ENCODE measurements at regions not wholly inside any gene's neighbourhood (a gene's known extent, or its start where the extent isn't known, plus 50 kb on each side); places are given as distances from the start of the nearest gene placed in this dataset.
A peak's percentile ranks its signal among the peaks of the same experiment; 100 is the strongest.
"Not testable (repeated sequence)": the region's sequence is repeated elsewhere in the genome, so short reads cannot be mapped to it uniquely, and the experiment has no call there.

GRCh38 chr5:158456756-158457155 lies 597.8 kb upstream of the CLINT1 start:
- Mint-ChIP-seq H3K27ac (no peak overlapping the region), H3K9me3 (no peaks in the 10 kb centered on the region), H3K36me3 (ENCODE audit: low read depth) (no peaks in the 10 kb centered on the region), H3K4me1 (no peaks in the 10 kb centered on the region), H3K27me3 (peaks cover 4% of the 10 kb centered on the region), H3K4me3 (no peak overlapping the region)
- ATAC-seq (replicated peaks) = peak; percentile 49

GRCh38 chr5:158456241-158456640 lies 597.3 kb upstream of the CLINT1 start:
- ATAC-seq (replicated peaks) = no peak

GRCh38 chr5:158451993-158452672 lies 593.2 kb upstream of the CLINT1 start:
- no peaks in the 10 kb centered on the region for H3K9me3 Mint-ChIP-seq
- no peak for ATAC-seq (replicated peaks)
- H3K36me3 Mint-ChIP-seq (ENCODE audit: low read depth) = no peaks in the 10 kb centered on the region

More at GRCh38 chr5:158456241-158456640, 597.3 kb upstream of the CLINT1 start:
- H3K4me3 Mint-ChIP-seq = no peak overlapping the region
- no peaks in the 10 kb centered on the region for H3K36me3 Mint-ChIP-seq (ENCODE audit: low read depth)
- H3K4me1 Mint-ChIP-seq = no peaks in the 10 kb centered on the region
- H3K9me3 Mint-ChIP-seq = no peaks in the 10 kb centered on the region
- H3K27me3 Mint-ChIP-seq = peaks cover 4% of the 10 kb centered on the region
- no peak overlapping the region for H3K27ac Mint-ChIP-seq

GRCh38 chr5:158451203-158451992 lies 592.5 kb upstream of the CLINT1 start:
- Mint-ChIP-seq H3K9me3 (no peaks in the 10 kb centered on the region), H3K27ac (no peak overlapping the region), H3K4me1 (no peaks in the 10 kb centered on the region), H3K36me3 (ENCODE audit: low read depth) (no peaks in the 10 kb centered on the region), H3K4me3 (no peak overlapping the region), H3K27me3 (peaks cover 9% of the 10 kb centered on the region)
- no peak for ATAC-seq (replicated peaks)

More at GRCh38 chr5:158451993-158452672, 593.2 kb upstream of the CLINT1 start:
- no peak overlapping the region for H3K27ac Mint-ChIP-seq
- no peak overlapping the region for H3K4me3 Mint-ChIP-seq
- peaks cover 11% of the 10 kb centered on the region for H3K27me3 Mint-ChIP-seq
- H3K4me1 Mint-ChIP-seq = no peaks in the 10 kb centered on the region

GRCh38 chr5:158450751-158451171 lies 591.8 kb upstream of the CLINT1 start:
- no peaks in the 10 kb centered on the region for H3K36me3 Mint-ChIP-seq (ENCODE audit: low read depth)
- peaks cover 2% of the 10 kb centered on the region for H3K9me3 Mint-ChIP-seq
- no peak overlapping the region for H3K27ac Mint-ChIP-seq
- H3K4me1 Mint-ChIP-seq = no peaks in the 10 kb centered on the region
- ATAC-seq (replicated peaks) = no peak
- peaks cover 9% of the 10 kb centered on the region for H3K27me3 Mint-ChIP-seq
- H3K4me3 Mint-ChIP-seq = no peak overlapping the region

- Mint-ChIP-seq H3K9me3 (peaks cover 10% of the 10 kb centered on the region), H3K27me3 (peaks cover 12% of the 10 kb centered on the region)
- H3K27ac Mint-ChIP-seq; ATAC-seq (replicated peaks); H3K4me1 Mint-ChIP-seq; H3K36me3 Mint-ChIP-seq (ENCODE audit: low read depth); H3K4me3 Mint-ChIP-seq: not testable (repeated sequence)
Observed at GRCh38 chr5:158446761-158447160, 587.8 kb upstream of the CLINT1 start.

- H3K36me3 Mint-ChIP-seq (ENCODE audit: low read depth); H3K9me3 Mint-ChIP-seq; H3K4me3 Mint-ChIP-seq; ATAC-seq (replicated peaks); H3K27ac Mint-ChIP-seq; H3K27me3 Mint-ChIP-seq: not testable (repeated sequence)
- H3K4me1 Mint-ChIP-seq = peaks cover 12% of the 10 kb centered on the region
Observed at GRCh38 chr5:158439204-158439603, 580.3 kb upstream of the CLINT1 start.

GRCh38 chr5:158436271-158437065 lies 577.5 kb upstream of the CLINT1 start:
- ATAC-seq (replicated peaks) = peak; percentile 20
- no peaks in the 10 kb centered on the region for H3K36me3 Mint-ChIP-seq (ENCODE audit: low read depth)
- peaks cover 3% of the 10 kb centered on the region for H3K9me3 Mint-ChIP-seq
- H3K4me3 Mint-ChIP-seq = no peak overlapping the region
- peaks cover 12% of the 10 kb centered on the region for H3K4me1 Mint-ChIP-seq
- H3K27ac Mint-ChIP-seq = peak overlapping the region; percentile 20
- H3K27me3 Mint-ChIP-seq = no peaks in the 10 kb centered on the region

GRCh38 chr5:158435161-158435616 lies 576.2 kb upstream of the CLINT1 start:
- H3K36me3 Mint-ChIP-seq (ENCODE audit: low read depth) = no peaks in the 10 kb centered on the region
- ATAC-seq (replicated peaks) = peak; percentile 91
- H3K4me3 Mint-ChIP-seq = peak overlapping the region; percentile 70
- H3K27ac Mint-ChIP-seq = peak overlapping the region; percentile 26
- peaks cover 12% of the 10 kb centered on the region for H3K4me1 Mint-ChIP-seq
- peaks cover 3% of the 10 kb centered on the region for H3K9me3 Mint-ChIP-seq
- H3K27me3 Mint-ChIP-seq = no peaks in the 10 kb centered on the region

- no peaks in the 10 kb centered on the region for H3K36me3 Mint-ChIP-seq (ENCODE audit: low read depth)
- no peaks in the 10 kb centered on the region for H3K27me3 Mint-ChIP-seq
- peak; percentile 24 for ATAC-seq (replicated peaks)
- H3K4me1 Mint-ChIP-seq = peaks cover 12% of the 10 kb centered on the region
- peak overlapping the region; percentile 26 for H3K27ac Mint-ChIP-seq
- H3K9me3 Mint-ChIP-seq = peaks cover 3% of the 10 kb centered on the region
- H3K4me3 Mint-ChIP-seq = peak overlapping the region; percentile 70
Observed at GRCh38 chr5:158434749-158435148, 575.8 kb upstream of the CLINT1 start.

GRCh38 chr5:158433634-158434033 lies 574.7 kb upstream of the CLINT1 start:
- Mint-ChIP-seq H3K9me3 (peaks cover 3% of the 10 kb centered on the region), H3K4me3 (no peak overlapping the region), H3K36me3 (ENCODE audit: low read depth) (no peaks in the 10 kb centered on the region), H3K27me3 (no peaks in the 10 kb centered on the region), H3K4me1 (peaks cover 12% of the 10 kb centered on the region), H3K27ac (peak overlapping the region; percentile 26)
- ATAC-seq (replicated peaks) = no peak

- Mint-ChIP-seq H3K4me3 (no peak overlapping the region), H3K27ac (no peak overlapping the region), H3K27me3 (no peaks in the 10 kb centered on the region), H3K4me1 (peaks cover 12% of the 10 kb centered on the region), H3K9me3 (peaks cover 3% of the 10 kb centered on the region), H3K36me3 (ENCODE audit: low read depth) (no peaks in the 10 kb centered on the region)
- no peak for ATAC-seq (replicated peaks)
Observed at GRCh38 chr5:158431369-158432029, 572.6 kb upstream of the CLINT1 start.

GRCh38 chr5:158430798-158431167 lies 571.8 kb upstream of the CLINT1 start:
- Mint-ChIP-seq H3K4me3 (no peak overlapping the region), H3K4me1 (peaks cover 6% of the 10 kb centered on the region), H3K27ac (no peak overlapping the region), H3K36me3 (ENCODE audit: low read depth) (no peaks in the 10 kb centered on the region), H3K27me3 (no peaks in the 10 kb centered on the region), H3K9me3 (peaks cover 3% of the 10 kb centered on the region)
- no peak for ATAC-seq (replicated peaks)

GRCh38 chr5:158430166-158430797 lies 571.3 kb upstream of the CLINT1 start:
- H3K4me3 Mint-ChIP-seq = no peak overlapping the region
- H3K27me3 Mint-ChIP-seq = no peaks in the 10 kb centered on the region
- H3K9me3 Mint-ChIP-seq = peaks cover 3% of the 10 kb centered on the region
- no peak for ATAC-seq (replicated peaks)
- peaks cover 3% of the 10 kb centered on the region for H3K4me1 Mint-ChIP-seq
- H3K36me3 Mint-ChIP-seq (ENCODE audit: low read depth) = no peaks in the 10 kb centered on the region
- H3K27ac Mint-ChIP-seq = no peak overlapping the region

All from activated T-helper 17 cell treated with anti-CD3 and anti-CD28 coated beads, Interleukin-2, amount 50 U/mL, for 72 hours (primary cell).